Activated CD4-positive, CD25-positive, alpha-beta regulatory T cell treated with anti-CD3 and anti-CD28 coated beads, Interleukin-2, amount 50 U/mL, for 24 hours (primary cell): ENCODE measurements at regions not wholly inside any gene's neighbourhood (a gene's known extent, or its start where the extent isn't known, plus 50 kb on each side); places are given as distances from the start of the nearest gene placed in this dataset.

Source experiments
- ATAC-seq, 2 donors: fragments of 150-1000 bp; cut with Tn5 transposase; one replicate each; pipeline ENCODE4 v1.10.0; 2021; ENCODE audit warnings: mild to moderate bottlenecking in 1 of 2, moderate library complexity in 1 of 2

DNA sequence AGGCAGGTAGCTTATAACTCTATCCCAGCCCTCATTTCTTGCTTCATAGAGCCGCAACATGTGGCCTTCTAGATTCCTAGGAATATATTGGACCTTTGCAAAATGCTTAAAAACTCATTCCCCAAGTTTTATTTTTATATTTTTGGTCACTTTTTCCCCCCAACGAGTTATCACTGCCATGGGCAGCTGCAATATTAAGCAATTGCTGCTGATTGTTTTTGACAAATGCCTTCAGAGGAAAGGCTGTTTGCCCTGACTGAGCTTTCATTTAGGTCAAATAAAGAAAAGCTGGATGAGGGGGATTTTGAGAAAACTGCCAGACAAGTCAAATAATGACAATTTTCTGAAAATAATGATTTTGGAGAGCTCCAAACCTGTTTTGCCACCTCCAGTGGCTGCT is 976.9 kb upstream of the MBL2 start:
- ATAC-seq = no peak

GRCh38 chr10:53748319-53748718 is 975.7 kb upstream of the MBL2 start:
- ATAC-seq = no peak

DNA sequence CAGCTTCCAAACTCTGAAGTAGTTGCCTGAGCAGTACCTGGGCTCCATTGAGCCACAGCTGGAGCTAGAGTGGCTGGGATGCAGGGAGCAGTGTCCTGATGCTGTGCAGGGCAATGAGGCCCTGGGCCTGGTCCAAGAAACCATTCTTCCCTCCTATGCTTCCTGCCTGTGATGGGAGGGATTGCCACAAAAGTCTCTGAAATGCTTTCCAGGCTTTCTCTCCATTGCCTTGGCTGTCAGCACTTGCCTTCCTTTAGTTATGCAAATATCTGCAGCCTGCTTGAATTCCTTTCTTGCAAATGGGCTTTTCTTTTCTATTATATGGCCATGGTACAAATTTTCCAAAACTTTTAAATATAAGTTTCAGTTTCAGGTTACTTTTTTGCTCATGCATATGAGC is 972.2 kb upstream of the MBL2 start:
- no peak for ATAC-seq

DNA sequence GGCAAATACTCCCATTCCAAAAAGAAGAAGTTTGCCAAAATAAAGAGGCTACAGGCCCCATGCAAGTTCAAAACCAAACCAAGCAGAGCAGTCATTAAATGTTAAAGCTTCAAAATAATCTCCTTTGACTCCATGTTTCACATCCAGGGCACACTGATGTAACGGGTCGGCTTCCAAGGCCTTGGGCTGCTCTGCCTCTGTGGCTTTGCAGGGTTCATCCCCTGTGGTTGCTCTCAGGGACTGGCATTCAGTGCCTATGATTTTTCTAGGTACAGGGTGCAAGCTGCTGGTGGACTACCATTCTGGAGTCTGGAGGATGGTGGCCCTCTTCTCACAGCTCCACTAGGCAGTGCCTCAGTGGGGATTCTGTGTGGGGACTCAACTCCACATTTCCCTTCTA is 971.6 kb upstream of the MBL2 start:
- no peak for ATAC-seq

- ATAC-seq = no peak
These were observed 964.5 kb upstream of the MBL2 start for GRCh38 chr10:53737132-53737531.

GRCh38 chr10:53726921-53727320 is 954.3 kb upstream of the MBL2 start:
- ATAC-seq = no peak

DNA sequence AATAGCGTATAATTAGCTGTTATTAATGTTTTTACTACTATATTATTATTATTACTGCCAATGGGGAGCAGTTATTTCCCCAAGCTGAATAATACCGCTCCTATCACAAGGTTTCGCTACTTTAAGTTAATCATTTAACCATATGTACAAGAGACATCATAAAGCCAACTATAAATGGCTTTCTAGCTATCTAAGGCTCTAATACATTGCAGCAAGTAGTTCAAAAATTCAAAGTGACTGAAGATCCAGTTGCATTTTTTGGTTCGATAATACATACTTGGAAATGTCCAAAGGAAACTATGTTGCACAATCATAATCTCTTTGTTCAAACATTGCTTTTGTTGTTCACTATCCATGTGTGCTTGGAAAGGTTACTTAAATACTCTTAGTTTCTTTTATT is 952.0 kb upstream of the MBL2 start:
- no peak for ATAC-seq

GRCh38 chr10:53719658-53720057 is 947.1 kb upstream of the MBL2 start:
- ATAC-seq = no peak

DNA sequence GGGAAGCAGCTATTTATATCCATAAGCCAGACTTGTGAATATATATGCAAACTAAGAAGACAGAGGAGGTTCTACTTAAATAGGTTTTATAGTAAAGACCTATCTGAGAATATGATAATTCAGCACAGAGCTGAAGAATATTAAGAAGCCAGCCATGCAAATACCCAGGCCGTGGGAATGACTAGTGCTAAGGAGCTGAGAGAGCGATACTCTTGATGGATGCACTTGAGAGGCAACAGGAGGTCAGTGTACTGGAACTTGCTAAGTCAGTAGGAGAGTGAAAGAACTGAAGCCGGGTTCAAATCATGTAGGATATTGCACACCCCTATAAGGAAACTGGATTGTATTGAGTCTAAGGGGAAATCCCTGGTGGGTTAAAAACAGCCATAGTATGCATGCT is 943.6 kb upstream of the MBL2 start:
- no peak for ATAC-seq

GRCh38 chr10:53713431-53713830 is 940.8 kb upstream of the MBL2 start:
- ATAC-seq = no peak

- no peak for ATAC-seq
These were observed 929.9 kb upstream of the MBL2 start for GRCh38 chr10:53702489-53702888.

- no peak for ATAC-seq
These were observed 928.6 kb upstream of the MBL2 start for GRCh38 chr10:53701213-53701612.

- ATAC-seq = no peak
These were observed 927.7 kb upstream of the MBL2 start for GRCh38 chr10:53700278-53700677.

DNA sequence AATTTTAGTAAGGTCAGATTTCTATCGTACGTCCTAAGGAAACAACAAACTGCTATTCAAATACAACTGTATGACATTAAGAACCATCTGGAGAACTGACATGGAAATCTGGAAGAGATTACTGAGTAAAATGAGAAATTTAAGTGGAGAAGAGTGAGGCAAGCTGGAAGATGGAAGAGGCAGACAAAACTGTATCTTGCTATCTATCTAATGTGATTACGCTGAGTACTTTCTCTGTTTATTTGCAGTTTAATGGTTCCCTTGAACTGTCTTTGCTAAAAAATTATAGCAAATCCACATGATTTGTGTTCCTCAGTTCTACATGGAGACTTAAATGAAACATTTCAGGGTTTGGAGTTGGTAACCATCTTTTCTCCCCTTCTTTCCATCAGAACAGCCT is 927.1 kb upstream of the MBL2 start:
- no peak for ATAC-seq

- no peak for ATAC-seq
These were observed 926.6 kb upstream of the MBL2 start for GRCh38 chr10:53699231-53699630.

- no peak for ATAC-seq
These were observed 924.5 kb upstream of the MBL2 start for GRCh38 chr10:53697038-53697437.

DNA sequence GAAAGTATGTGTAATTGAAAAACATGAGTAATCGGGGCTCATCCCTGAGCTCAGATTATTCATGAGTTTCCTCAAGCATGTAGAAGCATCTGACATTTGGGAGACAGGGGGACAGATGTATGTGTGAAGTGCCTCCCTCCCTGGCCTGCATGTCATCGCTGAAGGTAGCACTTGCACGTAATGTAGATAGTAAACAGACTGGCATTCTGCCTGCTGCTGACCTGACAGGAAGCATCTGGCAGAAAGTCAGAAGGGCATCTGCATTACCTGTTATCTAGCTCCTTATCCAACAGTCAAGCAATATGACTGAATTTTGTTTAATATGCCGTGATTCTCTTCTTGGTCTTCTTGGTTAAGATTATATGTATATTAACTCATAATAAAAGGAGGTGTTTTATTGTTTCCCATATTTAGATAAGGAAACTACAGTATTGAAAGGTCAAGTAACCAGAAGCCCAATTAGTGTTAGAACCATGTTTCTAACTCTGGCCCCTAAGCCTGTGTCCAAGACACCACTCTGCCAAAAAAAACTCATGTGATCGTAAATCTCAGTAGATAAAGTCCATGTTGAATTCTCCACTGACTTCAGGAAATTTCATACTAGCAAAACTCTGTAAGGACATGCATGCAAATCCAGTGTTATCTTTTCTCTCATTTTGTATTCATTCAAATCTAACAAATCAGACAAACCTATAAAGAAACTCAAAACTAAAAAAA is 918.1 kb upstream of the MBL2 start:
- no peak for ATAC-seq

DNA sequence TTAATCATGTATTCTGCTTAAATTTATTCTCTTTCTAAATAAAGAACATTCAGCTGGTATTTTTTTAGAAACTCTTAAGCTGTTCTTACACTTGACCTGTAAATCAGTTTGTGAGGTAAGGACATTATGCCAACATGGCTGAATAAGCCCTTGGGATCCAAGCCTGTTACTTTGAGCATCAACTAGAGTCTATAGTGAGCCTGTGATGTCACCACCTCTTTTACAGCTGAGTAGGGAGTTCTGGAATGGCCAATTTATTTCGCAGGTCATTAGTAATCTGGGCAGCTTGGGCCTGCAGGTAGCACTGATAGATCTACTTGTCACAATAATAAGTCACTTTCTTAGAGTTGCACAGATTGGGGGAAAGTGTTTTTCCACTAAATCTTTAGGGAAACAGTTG is 915.2 kb upstream of the MBL2 start:
- ATAC-seq = no peak

- no peak for ATAC-seq
These were observed 910.3 kb upstream of the MBL2 start for GRCh38 chr10:53682885-53683284.

DNA sequence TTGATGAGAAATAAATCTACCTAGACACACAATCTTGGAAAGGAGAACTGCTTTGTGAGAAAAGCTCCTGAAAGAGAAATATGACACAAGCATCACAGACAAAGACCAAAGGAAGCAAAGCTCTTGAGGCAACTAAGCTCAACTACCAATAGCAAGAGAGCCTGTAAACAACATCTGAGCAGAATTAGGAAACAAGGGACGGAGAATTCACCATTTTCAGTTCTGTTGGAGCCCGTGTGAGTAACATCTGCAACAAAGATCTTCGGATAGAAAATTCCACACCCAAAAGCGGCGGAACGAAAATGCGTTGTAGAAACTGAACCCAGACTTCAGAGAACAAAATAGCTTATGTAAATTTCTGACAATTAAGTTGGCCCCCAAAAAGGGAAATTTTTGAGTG is 909.9 kb upstream of the MBL2 start:
- ATAC-seq = no peak

GRCh38 chr10:53679666-53680065 is 907.1 kb upstream of the MBL2 start:
- ATAC-seq = no peak

- no peak for ATAC-seq
These were observed 902.6 kb upstream of the MBL2 start for GRCh38 chr10:53675177-53675576.

GRCh38 chr10:53667063-53667462 is 894.5 kb upstream of the MBL2 start:
- ATAC-seq = no peak

GRCh38 chr10:53664282-53665019 is 891.9 kb upstream of the MBL2 start:
- ATAC-seq = no peak

- no peak for ATAC-seq
These were observed 878.2 kb upstream of the MBL2 start for GRCh38 chr10:53650794-53651193.
